ENCODE measurements at regions not wholly inside any gene's neighbourhood (a gene's known extent, or its start where the extent isn't known, plus 50 kb on each side); places are given as distances from the start of the nearest gene placed in this dataset.
A peak's percentile ranks its signal among the peaks of the same experiment; 100 is the strongest.

- Histone ChIP-seq H3K4me1 (ENCODE audit: control insufficient read depth in 1 of 2, low read depth in 2 of 2) (no peaks in the 10 kb centered on the region), H3K27me3 (replicated peaks; ENCODE audit: insufficient read depth) (no peaks in the 10 kb centered on the region), H3K27ac (no peak overlapping the region), H3K9me3 (no peaks in the 10 kb centered on the region), H3K36me3 (no peaks in the 10 kb centered on the region), H3K4me3 (no peak overlapping the region)
- TF ChIP-seq, protein P1, sequence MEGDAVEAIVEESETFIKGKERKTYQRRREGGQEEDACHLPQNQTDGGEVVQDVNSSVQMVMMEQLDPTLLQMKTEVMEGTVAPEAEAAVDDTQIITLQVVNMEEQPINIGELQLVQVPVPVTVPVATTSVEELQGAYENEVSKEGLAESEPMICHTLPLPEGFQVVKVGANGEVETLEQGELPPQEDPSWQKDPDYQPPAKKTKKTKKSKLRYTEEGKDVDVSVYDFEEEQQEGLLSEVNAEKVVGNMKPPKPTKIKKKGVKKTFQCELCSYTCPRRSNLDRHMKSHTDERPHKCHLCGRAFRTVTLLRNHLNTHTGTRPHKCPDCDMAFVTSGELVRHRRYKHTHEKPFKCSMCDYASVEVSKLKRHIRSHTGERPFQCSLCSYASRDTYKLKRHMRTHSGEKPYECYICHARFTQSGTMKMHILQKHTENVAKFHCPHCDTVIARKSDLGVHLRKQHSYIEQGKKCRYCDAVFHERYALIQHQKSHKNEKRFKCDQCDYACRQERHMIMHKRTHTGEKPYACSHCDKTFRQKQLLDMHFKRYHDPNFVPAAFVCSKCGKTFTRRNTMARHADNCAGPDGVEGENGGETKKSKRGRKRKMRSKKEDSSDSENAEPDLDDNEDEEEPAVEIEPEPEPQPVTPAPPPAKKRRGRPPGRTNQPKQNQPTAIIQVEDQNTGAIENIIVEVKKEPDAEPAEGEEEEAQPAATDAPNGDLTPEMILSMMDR (IDR thresholded peaks at IDR 0.05), result no peak
- peak; percentile 43 for ATAC-seq (ENCODE audit: insufficient number of reproducible peaks, low FRiP score, low read depth)
- no peak for DNase-seq (ENCODE audit: low spot score)
Measured at GRCh38 chr2:7593360-7593759, 676.1 kb downstream of the RNF144A start.

GRCh38 chr2:7594211-7594610 is 677.0 kb downstream of the RNF144A start:
- no peaks in the 10 kb centered on the region for H3K36me3 ChIP-seq
- no peak for DNase-seq (ENCODE audit: low spot score)
- no peaks in the 10 kb centered on the region for H3K27me3 ChIP-seq (replicated peaks; ENCODE audit: insufficient read depth)
- TF ChIP-seq, protein P1 (IDR thresholded peaks at IDR 0.05), result no peak
- no peak overlapping the region for H3K27ac ChIP-seq
- no peaks in the 10 kb centered on the region for H3K9me3 ChIP-seq
- no peak overlapping the region for H3K4me3 ChIP-seq
- no peak for ATAC-seq (ENCODE audit: insufficient number of reproducible peaks, low FRiP score, low read depth)
- H3K4me1 ChIP-seq (ENCODE audit: control insufficient read depth in 1 of 2, low read depth in 2 of 2), result no peaks in the 10 kb centered on the region

DNA sequence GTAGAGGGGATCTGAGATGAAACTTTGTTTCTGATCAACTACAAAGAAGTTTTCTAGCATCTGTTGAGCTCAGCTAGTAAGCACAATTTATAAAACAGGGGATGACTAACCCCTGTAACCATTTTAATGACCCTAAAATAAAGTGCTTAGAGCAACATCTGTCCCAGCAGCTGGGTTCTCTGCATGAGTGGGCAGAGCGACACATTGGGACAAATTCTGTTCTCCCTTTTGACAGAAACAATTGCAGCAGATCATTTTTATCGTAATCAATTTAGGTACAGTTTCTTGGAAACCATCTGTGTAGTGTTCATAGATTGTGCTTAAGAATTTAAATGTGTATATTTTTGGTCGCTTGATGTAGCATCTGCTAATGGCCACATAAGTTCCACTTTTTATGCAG is 678.0 kb downstream of the RNF144A start:
- Histone ChIP-seq H3K36me3 (no peaks in the 10 kb centered on the region), H3K4me3 (no peak overlapping the region), H3K27me3 (replicated peaks; ENCODE audit: insufficient read depth) (no peaks in the 10 kb centered on the region), H3K4me1 (ENCODE audit: control insufficient read depth in 1 of 2, low read depth in 2 of 2) (no peaks in the 10 kb centered on the region), H3K27ac (no peak overlapping the region), H3K9me3 (no peaks in the 10 kb centered on the region)
- TF ChIP-seq, protein P1 (IDR thresholded peaks at IDR 0.05), result no peak
- ATAC-seq (ENCODE audit: insufficient number of reproducible peaks, low FRiP score, low read depth) (no peak), DNase-seq (ENCODE audit: low spot score) (no peak)

DNA sequence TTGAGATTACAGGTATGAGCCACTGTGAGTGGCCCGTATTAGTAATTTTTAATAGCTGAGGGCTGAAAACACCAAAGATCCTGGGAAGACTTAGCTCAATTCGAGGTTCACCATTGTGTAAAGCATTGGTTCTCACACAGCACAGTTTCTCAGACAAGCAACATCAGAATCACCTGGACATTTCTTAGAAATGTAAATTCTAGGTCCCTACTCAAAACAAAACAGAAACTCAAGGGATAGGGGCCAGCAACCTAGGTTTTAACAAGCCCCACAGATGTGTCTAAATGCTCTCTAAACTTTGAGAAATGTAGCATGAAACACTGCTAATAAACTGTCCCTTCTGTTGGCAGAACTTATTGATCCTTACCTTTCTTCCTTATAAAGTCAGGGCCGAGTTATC is 681.2 kb downstream of the RNF144A start:
- Histone ChIP-seq H3K4me1 (ENCODE audit: control insufficient read depth in 1 of 2, low read depth in 2 of 2) (no peaks in the 10 kb centered on the region), H3K27ac (no peak overlapping the region), H3K9me3 (no peaks in the 10 kb centered on the region), H3K4me3 (no peak overlapping the region), H3K36me3 (no peaks in the 10 kb centered on the region), H3K27me3 (replicated peaks; ENCODE audit: insufficient read depth) (no peaks in the 10 kb centered on the region)
- TF ChIP-seq, protein P1 (IDR thresholded peaks at IDR 0.05), result no peak
- ATAC-seq (ENCODE audit: insufficient number of reproducible peaks, low FRiP score, low read depth), result no peak
- DNase-seq (ENCODE audit: low spot score), result no peak

- DNase-seq (ENCODE audit: low spot score), result no peak
- TF ChIP-seq, protein P1 (IDR thresholded peaks at IDR 0.05), result no peak
- Histone ChIP-seq H3K4me1 (ENCODE audit: control insufficient read depth in 1 of 2, low read depth in 2 of 2) (no peaks in the 10 kb centered on the region), H3K27ac (no peak overlapping the region), H3K36me3 (no peaks in the 10 kb centered on the region), H3K9me3 (no peaks in the 10 kb centered on the region), H3K4me3 (no peak overlapping the region), H3K27me3 (replicated peaks; ENCODE audit: insufficient read depth) (no peaks in the 10 kb centered on the region)
- no peak for ATAC-seq (ENCODE audit: insufficient number of reproducible peaks, low FRiP score, low read depth)
Measured at GRCh38 chr2:7599462-7600258, 682.4 kb downstream of the RNF144A start.

Measured in thoracic aorta (tissue), 2 donors.